ENCODE measurements at regions not wholly inside any gene's neighbourhood (a gene's known extent, or its start where the extent isn't known, plus 50 kb on each side); places are given as distances from the start of the nearest gene placed in this dataset.

GRCh38 chrX:79300856-79301255, 66.3 kb downstream of the ITM2A start:
- DNase-seq: no peak

GRCh38 chrX:79290596-79290995, 76.5 kb downstream of the ITM2A start:
- DNase-seq: no peak

GRCh38 chrX:79288733-79289132, 78.4 kb downstream of the ITM2A start:
- DNase-seq: no peak

GRCh38 chrX:79287724-79288123, 79.4 kb downstream of the ITM2A start:
- DNase-seq: no peak

- DNase-seq: no peak
Observed at GRCh38 chrX:79281775-79282174, 85.4 kb downstream of the ITM2A start.

- DNase-seq: peak; percentile 81
Observed at GRCh38 chrX:79270401-79270800, 96.7 kb downstream of the ITM2A start.

GRCh38 chrX:79268788-79269187, 98.3 kb downstream of the ITM2A start:
- no peak for DNase-seq

GRCh38 chrX:79266702-79267101, 100.4 kb downstream of the ITM2A start:
- DNase-seq: peak in 1 of 2 donors; percentile 29

GRCh38 chrX:79263550-79263949, 103.6 kb downstream of the ITM2A start:
- DNase-seq: no peak

- DNase-seq: peak; percentile 65 to 81
Observed at GRCh38 chrX:79259073-79259689, 108.0 kb downstream of the ITM2A start.

GRCh38 chrX:79243691-79244090, 99.2 kb downstream of the GPR174 start:
- no peak for DNase-seq

GRCh38 chrX:79235899-79236298, 91.4 kb downstream of the GPR174 start:
- peak in 1 of 2 donors; percentile 26 for DNase-seq

GRCh38 chrX:79231662-79232061, 87.2 kb downstream of the GPR174 start:
- peak in 1 of 2 donors; percentile 28 for DNase-seq

Measured in CD4-positive, alpha-beta T cell treated with Interleukin-4 for 1 hour (primary cell).